ENCODE measurements at regions not wholly inside any gene's neighbourhood (a gene's known extent, or its start where the extent isn't known, plus 50 kb on each side); places are given as distances from the start of the nearest gene placed in this dataset.

DNA sequence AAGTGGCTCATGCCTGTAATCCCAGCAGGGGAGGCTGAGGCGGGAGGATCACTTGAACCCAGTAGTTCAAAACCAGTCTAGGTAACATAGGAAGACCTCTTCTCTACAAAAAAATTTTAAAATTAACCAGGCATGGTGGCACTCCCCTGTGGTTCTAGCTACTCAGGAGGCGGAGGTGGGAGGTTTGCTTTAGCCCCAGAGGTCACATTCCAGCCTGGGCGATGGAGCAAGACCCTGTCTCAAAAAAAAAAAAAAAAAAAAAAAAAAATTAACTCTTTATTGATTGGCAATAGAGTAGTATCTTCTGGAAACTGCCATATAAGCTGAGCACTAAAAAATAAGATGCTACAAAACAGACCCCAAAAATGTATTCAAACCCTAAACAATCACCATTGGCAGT is 69.5 kb downstream of the LLPH start:
- no peak overlapping the region for H3K4me3 ChIP-seq (ENCODE audit: low read depth, low read length)
- DNase-seq (ENCODE audit: low read depth) = no peak
- TF ChIP-seq, protein P1, sequence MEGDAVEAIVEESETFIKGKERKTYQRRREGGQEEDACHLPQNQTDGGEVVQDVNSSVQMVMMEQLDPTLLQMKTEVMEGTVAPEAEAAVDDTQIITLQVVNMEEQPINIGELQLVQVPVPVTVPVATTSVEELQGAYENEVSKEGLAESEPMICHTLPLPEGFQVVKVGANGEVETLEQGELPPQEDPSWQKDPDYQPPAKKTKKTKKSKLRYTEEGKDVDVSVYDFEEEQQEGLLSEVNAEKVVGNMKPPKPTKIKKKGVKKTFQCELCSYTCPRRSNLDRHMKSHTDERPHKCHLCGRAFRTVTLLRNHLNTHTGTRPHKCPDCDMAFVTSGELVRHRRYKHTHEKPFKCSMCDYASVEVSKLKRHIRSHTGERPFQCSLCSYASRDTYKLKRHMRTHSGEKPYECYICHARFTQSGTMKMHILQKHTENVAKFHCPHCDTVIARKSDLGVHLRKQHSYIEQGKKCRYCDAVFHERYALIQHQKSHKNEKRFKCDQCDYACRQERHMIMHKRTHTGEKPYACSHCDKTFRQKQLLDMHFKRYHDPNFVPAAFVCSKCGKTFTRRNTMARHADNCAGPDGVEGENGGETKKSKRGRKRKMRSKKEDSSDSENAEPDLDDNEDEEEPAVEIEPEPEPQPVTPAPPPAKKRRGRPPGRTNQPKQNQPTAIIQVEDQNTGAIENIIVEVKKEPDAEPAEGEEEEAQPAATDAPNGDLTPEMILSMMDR (conservative IDR thresholded peaks at IDR 0.05; ENCODE audit: low read depth, low read length) = no peak

DNA sequence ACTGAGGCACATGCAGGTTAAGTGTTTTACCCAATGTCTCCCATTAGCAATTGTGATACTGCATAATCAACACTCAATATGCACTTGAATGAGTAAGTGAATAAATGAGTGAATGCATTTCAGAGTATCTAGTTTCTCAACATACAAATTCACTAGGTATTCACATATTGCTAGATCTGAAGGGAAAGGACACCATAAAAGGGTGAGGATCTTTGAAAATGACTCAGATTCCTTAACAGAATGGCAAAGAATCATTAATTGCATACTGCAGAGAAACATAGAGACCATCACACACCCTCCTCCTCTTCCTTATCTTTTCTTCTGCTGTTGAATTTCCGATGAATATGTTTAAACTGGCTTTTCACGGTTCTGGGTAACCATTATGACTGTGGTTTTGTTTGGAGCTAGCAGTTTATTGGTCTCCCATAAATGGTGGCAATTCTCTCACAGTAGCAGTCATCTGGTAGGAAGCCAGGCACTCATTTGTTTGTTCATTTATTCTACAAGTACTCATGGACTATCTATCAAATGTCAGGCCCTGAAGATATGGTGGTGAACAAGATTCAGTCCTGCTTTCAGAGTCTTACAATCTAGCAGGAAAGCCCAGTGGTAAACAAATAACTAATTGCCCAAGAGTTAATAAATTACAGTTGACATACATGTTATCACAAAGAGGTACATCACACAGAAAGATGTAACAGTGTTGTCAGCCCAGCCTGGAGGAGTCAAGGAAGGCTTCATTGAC is 70.2 kb downstream of the LLPH start:
- no peak for DNase-seq (ENCODE audit: low read depth)
- TF ChIP-seq, protein P1 (conservative IDR thresholded peaks at IDR 0.05; ENCODE audit: low read depth, low read length) = no peak

DNA sequence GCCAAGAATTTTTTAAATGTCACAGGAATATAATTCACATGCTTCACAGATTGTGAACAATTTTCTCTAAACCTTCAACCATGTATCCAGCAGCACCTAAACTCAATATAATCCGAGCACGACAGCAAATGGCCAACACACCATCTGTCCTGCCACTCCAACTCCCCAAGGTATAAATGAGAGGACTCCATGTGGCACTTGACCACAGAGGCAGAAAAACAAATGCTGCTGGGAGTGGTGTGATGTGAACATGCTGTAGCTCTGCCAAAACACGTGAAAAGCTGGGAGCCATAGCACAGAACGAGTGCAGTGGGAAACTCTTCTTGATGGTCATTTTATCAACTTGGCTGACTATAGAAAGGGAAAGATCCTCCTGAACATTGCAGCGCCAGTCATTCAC is 70.9 kb downstream of the LLPH start:
- TF ChIP-seq, protein P1 (conservative IDR thresholded peaks at IDR 0.05; ENCODE audit: low read depth, low read length) = no peak
- H3K4me3 ChIP-seq (ENCODE audit: low read depth, low read length) = no peak overlapping the region
- no peak for DNase-seq (ENCODE audit: low read depth)

More for the DNA sequence above, 70.2 kb downstream of the LLPH start:
- no peak overlapping the region for H3K4me3 ChIP-seq (ENCODE audit: low read depth, low read length)

DNA sequence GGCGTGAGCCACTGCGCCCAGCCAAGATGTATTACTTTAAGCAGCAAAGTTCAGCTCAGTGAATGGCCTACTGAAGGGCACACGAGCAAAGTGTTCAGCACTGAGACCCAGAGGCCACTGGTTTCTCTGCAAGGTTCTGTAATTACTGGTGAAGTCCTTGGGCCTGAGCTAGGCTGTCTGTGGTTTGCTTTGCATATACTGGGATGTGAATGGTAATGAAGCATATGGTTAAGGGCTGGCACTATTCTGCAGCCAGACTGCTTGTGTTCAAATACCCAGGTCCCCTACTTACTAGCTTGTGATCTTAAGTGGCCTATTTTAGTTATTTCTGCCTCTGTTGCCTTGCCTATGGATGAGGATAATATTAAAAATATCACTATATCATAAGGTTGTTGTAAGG is 72.0 kb downstream of the LLPH start:
- no peak overlapping the region for H3K4me3 ChIP-seq (ENCODE audit: low read depth, low read length)
- TF ChIP-seq, protein P1 (conservative IDR thresholded peaks at IDR 0.05; ENCODE audit: low read depth, low read length) = no peak
- no peak for DNase-seq (ENCODE audit: low read depth)

DNA sequence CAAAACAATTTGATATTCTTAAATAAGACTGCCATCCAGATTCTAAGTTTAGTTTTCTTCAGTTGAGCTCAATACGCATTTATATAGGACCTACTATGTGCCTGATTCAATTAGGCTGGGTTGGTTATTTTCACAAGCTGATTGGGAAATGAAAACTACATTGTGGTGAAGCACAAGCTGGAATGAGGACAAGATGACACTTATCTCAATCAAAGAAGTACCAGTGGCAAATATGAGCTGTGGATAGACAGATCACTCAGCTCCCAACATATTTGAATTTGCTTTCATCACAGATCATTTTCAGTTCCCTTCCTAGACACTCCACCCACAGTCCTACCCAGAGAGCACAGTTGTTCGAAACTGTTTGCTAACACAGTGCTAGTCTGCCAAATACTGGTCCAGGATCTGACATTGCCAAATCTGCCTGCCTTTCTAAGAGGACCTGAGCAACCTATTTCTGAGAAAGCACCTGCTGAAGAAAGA is 74.7 kb downstream of the LLPH start:
- no peak for DNase-seq (ENCODE audit: low read depth)
- no peak overlapping the region for H3K4me3 ChIP-seq (ENCODE audit: low read depth, low read length)

DNA sequence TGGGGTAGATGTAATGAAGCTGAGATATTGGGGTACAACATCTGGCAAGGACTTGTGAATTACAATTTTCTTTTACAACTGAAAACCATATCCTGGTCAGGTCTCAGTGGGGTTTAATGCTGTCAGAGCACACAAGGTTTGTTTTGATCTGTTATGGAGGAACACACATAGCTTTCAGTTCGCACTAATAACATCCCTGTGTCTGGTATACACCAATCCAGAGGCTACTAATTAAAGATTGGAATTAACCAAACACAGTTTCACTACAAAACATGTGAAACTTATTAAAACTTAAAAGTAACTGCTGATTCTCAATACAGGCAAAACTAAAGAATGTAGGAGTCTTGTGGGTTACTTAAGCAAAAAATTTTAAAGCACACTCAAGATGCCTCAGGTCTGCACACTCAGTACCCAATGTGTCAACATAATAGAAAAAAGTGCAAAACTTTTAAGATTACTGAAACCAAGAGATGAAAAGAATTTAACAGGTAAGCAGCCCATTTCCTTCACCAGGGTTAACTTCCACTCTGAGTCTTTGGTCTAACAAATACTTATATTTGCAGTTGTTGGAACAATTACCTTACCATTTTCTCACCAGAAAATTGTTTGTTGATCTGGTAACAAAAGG is 77.4 kb downstream of the LLPH start:
- no peak for DNase-seq (ENCODE audit: low read depth)
- TF ChIP-seq, protein P1 (conservative IDR thresholded peaks at IDR 0.05; ENCODE audit: low read depth, low read length) = no peak
- no peak overlapping the region for H3K4me3 ChIP-seq (ENCODE audit: low read depth, low read length)

More for the DNA sequence above, 74.7 kb downstream of the LLPH start:
- TF ChIP-seq, protein P1 (conservative IDR thresholded peaks at IDR 0.05; ENCODE audit: low read depth, low read length) = no peak
